ENCODE measurements at regions not wholly inside any gene's neighbourhood (a gene's known extent, or its start where the extent isn't known, plus 50 kb on each side); places are given as distances from the start of the nearest gene placed in this dataset.

- no peak for DNase-seq (ENCODE audit: low spot score)
Measured at GRCh38 chr2:138105358-138105757, 141.1 kb downstream of the HNMT start.

- no peak for DNase-seq (ENCODE audit: low spot score)
Measured at GRCh38 chr2:138106606-138107005, 142.3 kb downstream of the HNMT start.

GRCh38 chr2:138107288-138107687 lies 143.0 kb downstream of the HNMT start:
- DNase-seq (ENCODE audit: low spot score) = no peak

DNA sequence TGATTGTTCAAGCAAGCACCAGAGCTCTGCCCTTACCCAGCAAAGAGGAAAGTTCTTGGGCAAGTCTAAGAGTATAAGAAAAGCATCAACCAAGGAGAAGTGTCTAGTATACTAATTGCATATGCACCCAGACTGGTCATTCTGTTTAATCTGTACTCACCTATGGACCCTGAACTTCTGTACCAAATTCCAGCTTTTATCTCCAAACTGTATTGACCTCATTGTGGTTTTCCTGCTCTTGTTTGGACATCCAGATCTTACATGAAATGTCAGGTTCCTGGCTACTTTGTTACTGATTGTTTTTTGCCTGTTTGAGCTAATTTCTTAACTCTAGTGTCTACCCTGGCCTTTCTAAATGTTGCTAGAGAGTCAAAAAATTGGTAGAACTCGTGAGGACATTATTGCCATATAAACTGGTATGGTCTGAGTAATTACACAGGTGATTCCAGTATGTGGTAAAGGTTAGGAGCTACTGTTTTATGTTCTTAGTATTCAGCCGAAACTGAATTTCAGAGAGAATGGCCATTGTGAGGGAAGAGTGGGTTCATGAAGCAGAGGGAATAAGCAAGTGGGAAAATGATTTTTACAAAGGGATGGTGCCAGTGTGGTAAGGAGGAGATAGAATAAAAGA lies 146.3 kb downstream of the HNMT start:
- DNase-seq (ENCODE audit: low spot score) = no peak

- DNase-seq (ENCODE audit: low spot score) = no peak
Measured at GRCh38 chr2:138112536-138112935, 148.3 kb downstream of the HNMT start.

GRCh38 chr2:138113871-138114525 lies 149.7 kb downstream of the HNMT start:
- no peak for DNase-seq (ENCODE audit: low spot score)

- DNase-seq (ENCODE audit: low spot score) = no peak
Measured at GRCh38 chr2:138115666-138116065, 151.4 kb downstream of the HNMT start.

DNA sequence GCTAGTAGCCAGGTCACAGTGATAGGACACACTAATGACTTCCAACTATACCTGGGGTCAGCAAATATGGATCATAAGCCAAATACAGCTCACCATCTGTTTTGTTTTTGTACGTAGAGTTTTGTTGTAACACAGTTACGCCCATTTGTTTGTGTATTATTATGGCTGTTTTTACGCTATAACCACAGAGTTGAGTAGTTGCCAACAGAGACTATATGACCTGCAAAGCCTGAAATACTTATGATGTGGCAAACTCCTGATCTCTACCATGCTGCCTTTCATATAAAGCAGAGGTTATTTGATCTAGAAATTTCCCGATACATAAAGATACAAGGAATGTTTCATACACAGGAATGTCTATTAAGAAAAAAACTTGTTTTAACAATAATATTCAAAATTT lies 152.2 kb downstream of the HNMT start:
- DNase-seq (ENCODE audit: low spot score) = no peak

DNA sequence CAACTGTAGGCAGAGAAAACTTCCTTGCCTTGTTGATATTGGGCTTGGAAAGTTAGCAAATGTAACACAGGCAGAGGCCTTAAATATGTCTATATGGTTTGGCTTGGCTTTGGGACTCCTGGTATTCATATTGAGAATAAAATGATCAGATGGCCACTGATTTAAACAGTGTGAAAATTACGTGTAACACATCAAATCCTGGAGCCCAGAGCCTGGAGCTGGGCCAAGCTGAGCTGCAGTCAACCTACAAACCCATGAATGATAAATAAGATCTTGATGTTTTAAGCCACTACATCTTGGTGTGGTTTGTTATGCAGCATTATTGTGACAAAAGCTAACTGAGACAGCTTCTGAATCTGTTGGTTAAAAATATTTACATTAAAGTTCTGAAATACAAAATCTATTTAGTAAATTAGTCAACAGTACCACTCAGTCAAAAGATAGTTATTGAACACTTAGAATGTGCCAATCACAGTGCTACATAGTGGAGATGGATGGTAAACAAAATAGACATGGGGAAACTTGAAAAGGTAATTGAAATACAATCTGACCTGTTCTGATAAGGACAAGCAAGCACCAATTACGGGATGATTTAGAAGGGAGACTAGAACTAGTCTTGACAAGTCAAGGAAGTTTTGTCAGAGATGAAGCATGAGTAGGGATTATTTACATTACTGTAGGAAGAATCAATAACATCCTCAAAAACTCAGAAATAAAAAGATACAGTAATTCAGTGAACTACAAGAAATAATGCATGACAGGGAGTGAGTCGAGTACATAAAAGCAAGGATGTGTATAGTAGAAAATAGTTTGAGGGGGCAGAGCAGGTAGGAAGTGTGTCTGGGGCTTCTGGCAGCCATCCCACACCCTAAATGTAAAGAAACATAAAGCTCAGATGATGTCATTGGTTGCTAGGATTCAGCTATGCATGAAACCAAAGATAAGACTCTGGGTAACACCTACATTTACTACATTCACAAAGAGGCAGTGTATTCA lies 157.7 kb downstream of the HNMT start:
- no peak for DNase-seq (ENCODE audit: low spot score)

DNA sequence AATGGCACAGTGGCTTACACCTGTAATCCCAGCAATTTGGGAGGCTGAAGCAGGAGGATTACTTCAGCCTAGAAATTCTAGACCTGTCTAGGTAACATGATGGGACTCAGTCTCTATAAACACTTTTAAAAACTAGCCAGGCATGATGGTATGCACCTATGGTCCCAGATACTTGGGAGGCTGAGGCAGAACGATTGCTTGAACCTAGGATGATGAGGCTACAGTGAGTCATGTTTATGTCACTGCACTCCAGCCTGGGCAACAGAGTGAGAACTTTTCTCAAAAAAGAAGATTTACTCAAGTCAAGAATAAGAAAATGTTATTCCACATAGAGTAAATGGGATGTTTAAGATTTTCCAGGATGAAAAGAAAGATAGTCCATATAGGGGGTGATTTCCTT lies 158.6 kb downstream of the HNMT start:
- DNase-seq (ENCODE audit: low spot score) = no peak

- DNase-seq (ENCODE audit: low spot score) = no peak
Measured at GRCh38 chr2:138123741-138124140, 159.5 kb downstream of the HNMT start.

DNA sequence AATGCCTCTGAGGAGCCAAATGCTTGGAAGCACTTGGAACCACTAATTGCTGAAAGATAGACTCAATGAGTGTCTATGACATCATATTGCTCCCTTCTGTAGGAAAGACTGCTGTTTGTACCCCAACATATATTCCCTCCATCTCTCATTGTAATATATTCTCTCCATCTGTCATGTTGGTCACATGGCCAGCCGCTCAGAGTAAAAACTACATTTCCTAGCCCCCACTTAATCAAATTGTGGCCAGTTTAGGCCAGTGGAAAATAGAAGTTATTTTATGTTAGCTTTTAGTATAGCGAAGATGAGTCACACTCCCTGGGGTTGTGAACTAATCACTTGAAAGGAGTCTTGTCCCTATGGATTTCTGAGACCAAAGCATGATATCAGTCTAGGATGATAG lies 160.2 kb downstream of the HNMT start:
- DNase-seq (ENCODE audit: low spot score) = no peak

GRCh38 chr2:138125306-138126288 lies 161.3 kb downstream of the HNMT start:
- DNase-seq (ENCODE audit: low spot score) = no peak

DNA sequence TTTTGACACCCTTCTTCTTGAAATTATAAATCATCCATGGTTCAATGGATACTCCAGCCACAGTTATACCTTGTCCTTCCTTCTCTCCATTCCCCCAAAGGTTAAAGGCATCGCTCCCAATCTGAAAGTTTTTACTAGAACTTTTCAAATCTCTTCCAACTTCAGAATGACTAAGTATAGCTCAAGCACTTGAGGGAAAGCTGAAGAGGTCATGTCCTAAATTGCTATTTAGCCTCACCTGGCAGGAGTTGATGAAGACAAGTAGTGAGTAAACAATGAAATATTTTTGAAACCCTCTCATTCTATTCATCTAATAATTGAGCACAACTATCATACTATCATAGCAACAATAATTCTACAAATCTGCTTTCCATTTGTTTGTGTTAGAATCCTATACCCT lies 167.8 kb downstream of the HNMT start:
- no peak for DNase-seq (ENCODE audit: low spot score)

GRCh38 chr2:138137949-138138348 lies 173.7 kb downstream of the HNMT start:
- peak; percentile 5 for DNase-seq (ENCODE audit: low spot score)

DNA sequence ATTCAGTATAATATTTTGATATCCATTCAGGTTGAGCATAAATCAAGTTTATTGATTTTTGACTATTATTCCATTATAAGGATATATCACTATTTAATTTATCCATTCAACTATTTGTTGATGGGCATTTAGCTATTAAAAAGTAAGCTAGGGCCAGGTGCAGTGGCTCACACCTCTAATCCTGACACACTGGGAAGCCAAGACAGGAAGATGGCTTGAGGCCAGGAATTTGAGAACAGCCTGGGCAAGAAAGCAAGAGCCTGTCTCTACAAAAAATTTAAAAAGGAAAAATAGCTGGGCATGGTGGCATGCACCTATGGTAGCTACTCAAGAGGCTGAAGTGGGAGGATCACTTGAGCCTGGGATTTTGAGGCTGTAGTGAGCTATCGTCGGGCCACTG lies 183.5 kb downstream of the HNMT start:
- no peak for DNase-seq (ENCODE audit: low spot score)

- DNase-seq (ENCODE audit: low spot score) = no peak
Measured at GRCh38 chr2:138155304-138155703, 191.0 kb downstream of the HNMT start.

DNA sequence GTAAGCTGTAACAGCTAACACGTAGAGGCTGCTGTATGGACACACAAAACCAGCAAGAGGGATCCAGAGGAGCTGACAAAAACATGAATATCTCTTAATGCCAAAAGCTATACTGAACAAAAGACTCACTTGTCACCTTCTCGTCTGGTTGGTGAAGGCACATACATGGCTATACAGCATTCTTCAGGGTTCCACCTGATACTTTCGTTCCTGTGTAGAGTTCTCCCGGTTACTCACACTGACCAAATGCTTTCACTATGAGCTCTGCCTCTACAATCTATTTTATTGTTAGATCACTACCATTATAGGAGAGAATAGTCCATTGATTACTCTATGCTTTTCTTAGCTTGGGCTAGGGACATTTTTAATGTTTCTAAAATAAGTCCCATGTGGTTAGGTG lies 193.1 kb downstream of the HNMT start:
- no peak for DNase-seq (ENCODE audit: low spot score)

DNA sequence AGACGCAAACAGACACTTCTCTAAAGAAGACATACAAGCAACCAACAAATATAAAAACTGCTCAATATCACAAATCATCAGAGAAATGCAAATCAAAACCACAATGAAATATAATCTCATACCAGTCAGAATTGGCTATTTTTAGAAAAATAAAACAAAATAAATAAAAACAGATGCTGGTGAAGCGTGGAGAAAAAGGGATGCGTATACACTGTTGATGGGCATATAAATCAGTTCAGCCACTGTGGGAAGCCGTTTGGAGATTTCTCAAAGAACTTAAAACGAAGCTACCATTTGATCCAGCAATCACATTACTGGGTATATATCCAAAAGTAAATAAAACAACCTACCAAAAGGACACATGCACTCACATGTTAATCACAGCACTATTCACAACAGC lies 206.2 kb downstream of the HNMT start:
- no peak for DNase-seq (ENCODE audit: low spot score)

DNA sequence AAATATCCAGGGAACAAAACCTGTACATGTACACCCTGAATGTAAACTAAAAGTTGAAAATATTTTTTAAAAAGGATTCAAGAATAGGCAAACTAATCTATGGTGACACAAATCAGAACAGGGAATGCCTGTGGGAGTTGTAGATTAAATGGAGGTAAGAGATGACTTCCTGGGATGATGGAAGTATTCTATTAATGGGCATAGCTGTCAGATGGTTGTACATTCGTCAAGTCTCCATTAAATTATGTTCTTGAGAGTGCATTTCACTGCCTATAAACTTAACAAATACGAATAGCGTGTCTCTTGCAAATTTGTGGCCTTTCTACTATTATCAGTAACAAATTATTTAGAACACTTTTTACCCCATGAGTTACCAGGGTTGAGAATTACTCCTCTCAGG lies 207.0 kb downstream of the HNMT start:
- no peak for DNase-seq (ENCODE audit: low spot score)

- DNase-seq (ENCODE audit: low spot score) = no peak
Measured at GRCh38 chr2:138175066-138175465, 210.8 kb downstream of the HNMT start.
